Prostate gland (tissue), 2 donors: ENCODE measurements at regions not wholly inside any gene's neighbourhood (a gene's known extent, or its start where the extent isn't known, plus 50 kb on each side); places are given as distances from the start of the nearest gene placed in this dataset.

Experiments
- CTCF ChIP-seq, 4 experiments: fragments of 200-600 bp in 2 of 4; fragments of 450-650 bp in 2 of 4; sonication (generic) in 2 of 4; IDR thresholded peaks; 1 replicate in 3 of 4; 2 replicates in 1 of 4; pipeline ENCODE4 v1.5.1; 2016 to 2019; ENCODE audit warnings: antibody characterized with exemption in 4 of 4, mild to moderate bottlenecking in 2 of 4, moderate library complexity in 2 of 4
- POLR2A ChIP-seq: fragments of 450-650 bp; IDR thresholded peaks from one replicate; pipeline ENCODE4 v1.6.1; 2016; ENCODE audit warnings: antibody characterized with exemption, mild to moderate bottlenecking

GRCh38 chr13:104635879-104636278, 1569.7 kb upstream of the SLC10A2 start:
- TF ChIP-seq CTCF (IDR thresholded peaks at IDR 0.05) (no peak), POLR2A (no peak)
